HEK293 (cell line): ENCODE measurements at regions not wholly inside any gene's neighbourhood (a gene's known extent, or its start where the extent isn't known, plus 50 kb on each side); places are given as distances from the start of the nearest gene placed in this dataset.

ENCODE experiments used
- CTCF ChIA-PET: fragments of 350-600 bp; formaldehyde crosslinking; extraction: SDS; loops from one replicate; lab custom pipeline; 2021; ENCODE audit warnings: antibody characterized with exemption; lab: Yijun Ruan, JAX
- POLR2A ChIA-PET: fragments of 300-600 bp; formaldehyde crosslinking; extraction: SDS; loops from one replicate; lab custom pipeline; 2020; ENCODE audit warnings: antibody characterized with exemption, inconsistent platforms; lab: Yijun Ruan, JAX
- H3K27ac ChIP-seq: fragments of 200-500 bp; sonication (Bioruptor generic); 2 replicates; pipeline ENCODE4 v1.5.1; 2014; ENCODE audit warnings: low read depth, low read length, control low read depth, inconsistent platforms; ENCODE audit errors: extremely low read depth
- H3K36me3 ChIP-seq, 2 experiments: fragments of 200-500 bp in 1 of 2; sonication (Bioruptor generic) in 1 of 2; 1 replicate in 1 of 2; 2 replicates in 1 of 2; pipeline ENCODE4 v1.5.1; 2014 to 2017; ENCODE audit warnings: inconsistent platforms in 2 of 2, low read length in 2 of 2; ENCODE audit not compliant: control insufficient read depth in 2 of 2, insufficient read depth in 1 of 2
- H3K4me1 ChIP-seq: fragments of 200-500 bp; sonication (Bioruptor generic); 2 replicates; pipeline ENCODE4 v1.5.1; 2014; ENCODE audit warnings: mild to moderate bottlenecking, low read length, inconsistent platforms; ENCODE audit not compliant: control insufficient read depth, insufficient read depth
- H3K4me3 ChIP-seq: 2 replicates; pipeline ENCODE4 v1.5.1; 2011; ENCODE audit warnings: low read depth, mild to moderate bottlenecking, control low read depth, low read length, moderate library complexity
- H3K9me3 ChIP-seq: fragments of 200-500 bp; sonication (Bioruptor generic); 2 replicates; pipeline ENCODE4 v1.5.1; 2014; ENCODE audit warnings: low read depth, low read length, inconsistent platforms; ENCODE audit not compliant: control insufficient read depth, insufficient read depth
- BCL11A ChIP-seq: fragments of 450-650 bp; formaldehyde crosslinking; IDR thresholded peaks from 2 replicates; pipeline ENCODE4 v1.5.1; 2016; ENCODE audit warnings: low read depth, missing biosample characterization, missing genetic modification characterization
- GFI1B ChIP-seq: fragments of 450-650 bp; formaldehyde crosslinking; IDR thresholded peaks from 2 replicates; pipeline ENCODE4 v1.5.1; 2016; ENCODE audit warnings: missing biosample characterization, missing genetic modification characterization
- KLF16 ChIP-seq: fragments of 450-650 bp; formaldehyde crosslinking; IDR thresholded peaks from 2 replicates; pipeline ENCODE4 v1.5.1; 2017; ENCODE audit warnings: missing biosample characterization, missing genetic modification characterization
- SP7 ChIP-seq: fragments of 450-650 bp; formaldehyde crosslinking; IDR thresholded peaks from 2 replicates; pipeline ENCODE4 v1.5.1; 2016; ENCODE audit warnings: missing biosample characterization, missing genetic modification characterization
- TRIM28 ChIP-seq: IDR thresholded peaks from 2 replicates; pipeline ENCODE4 v1.6.1; 2011; ENCODE audit warnings: low read length, control low read depth, borderline replicate concordance
- ZFHX2 ChIP-seq: fragments of 450-650 bp; formaldehyde crosslinking; conservative IDR thresholded peaks from 2 replicates; pipeline ENCODE4 v1.5.1; 2016; ENCODE audit warnings: missing biosample characterization, missing genetic modification characterization
- ZNF133 ChIP-seq: fragments of 450-650 bp; formaldehyde crosslinking; IDR thresholded peaks from 2 replicates; pipeline ENCODE4 v1.5.1; 2016; ENCODE audit warnings: missing biosample characterization, missing genetic modification characterization
- ZNF248 ChIP-seq: fragments of 450-650 bp; formaldehyde crosslinking; IDR thresholded peaks from 2 replicates; pipeline ENCODE4 v1.5.1; 2017; ENCODE audit warnings: missing biosample characterization, missing genetic modification characterization
- ZNF302 ChIP-seq: fragments of 450-650 bp; formaldehyde crosslinking; IDR thresholded peaks from 2 replicates; pipeline ENCODE4 v1.5.1; 2016; ENCODE audit warnings: missing biosample characterization, missing genetic modification characterization, low read depth
- ZNF514 ChIP-seq: fragments of 450-650 bp; formaldehyde crosslinking; IDR thresholded peaks from 2 replicates; pipeline ENCODE4 v1.5.1; 2016; ENCODE audit warnings: missing biosample characterization, missing genetic modification characterization
- ZNF549 ChIP-seq: fragments of 450-650 bp; IDR thresholded peaks from 2 replicates; pipeline ENCODE4 v1.5.1; 2018; ENCODE audit warnings: missing biosample characterization, missing genetic modification characterization, mild to moderate bottlenecking, inconsistent platforms, moderate library complexity
- ZNF776 ChIP-seq: fragments of 450-650 bp; formaldehyde crosslinking; IDR thresholded peaks from 2 replicates; pipeline ENCODE4 v1.5.0; 2017; ENCODE audit warnings: missing biosample characterization, missing genetic modification characterization, borderline replicate concordance
- ZSCAN18 ChIP-seq: fragments of 450-650 bp; formaldehyde crosslinking; IDR thresholded peaks from 2 replicates; pipeline ENCODE4 v1.5.1; 2016; ENCODE audit warnings: missing biosample characterization, missing genetic modification characterization

GRCh38 chr2:237270520-237270919, 143.4 kb downstream of the COL6A3 start:
- POLR2A ChIA-PET, result no interaction called here
- no peaks in the 10 kb centered on the region for H3K4me1 ChIP-seq
- CTCF ChIA-PET, result interaction anchor here (0.5 to 1.1 kb wide), 4 partner anchors 96 to 463 kb away, joined by 3 to 5 read pairs (median 4); no protein-coding TSS in a partner anchor

DNA sequence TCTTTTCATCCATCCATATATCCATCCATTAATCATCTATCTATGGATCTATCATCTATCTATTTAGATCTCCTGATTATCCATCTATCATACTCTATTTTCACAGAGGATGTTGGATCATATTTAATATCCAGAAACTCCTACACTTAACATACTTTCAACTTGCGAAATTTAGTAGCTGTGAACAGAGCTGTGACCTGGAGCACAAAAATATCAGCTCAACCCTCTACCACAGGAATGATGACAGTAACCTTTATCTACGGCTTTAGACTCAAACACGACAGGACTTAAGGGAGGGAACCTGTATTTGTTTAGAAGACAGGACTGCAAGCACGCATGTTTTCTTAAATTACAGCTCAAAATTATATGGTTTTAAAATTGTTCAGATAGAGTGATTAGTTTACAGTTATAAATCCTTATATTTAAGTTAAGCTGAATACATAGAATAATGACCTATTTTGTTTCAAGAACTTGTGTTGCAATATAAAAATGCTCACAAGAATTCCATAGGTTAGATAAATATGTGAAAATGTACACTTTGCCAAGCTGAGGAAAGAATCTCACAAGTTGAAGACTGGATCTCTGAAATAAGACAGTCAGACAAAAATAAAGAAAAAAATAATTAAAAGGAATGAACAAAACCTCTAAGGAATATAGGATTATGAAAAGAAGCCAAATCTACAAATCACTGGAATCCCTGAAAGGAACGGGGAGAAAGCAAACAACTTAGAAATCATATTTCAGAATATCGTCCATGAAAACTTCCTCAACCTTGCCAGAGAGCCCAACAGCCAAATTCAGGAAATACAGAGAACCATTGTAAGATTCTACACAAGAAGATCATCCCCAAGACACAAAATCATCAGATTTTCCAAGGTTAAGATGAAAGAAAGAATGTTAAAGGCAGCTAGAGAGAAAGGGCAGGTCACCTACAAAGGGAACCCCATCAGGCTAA, 142.0 kb downstream of the COL6A3 start:
- no peak overlapping the region for H3K4me3 ChIP-seq
- TF ChIP-seq ZNF248 (tag by site-specific recombination), result no peak
- TF ChIP-seq ZFHX2, result no peak
- no peak for TF ChIP-seq ZNF776 (tag by site-specific recombination)
- CTCF ChIA-PET, result interaction anchor here (0.6 kb wide), 1 partner anchor 139 kb away, joined by 3 read pairs; no protein-coding TSS in a partner anchor
- H3K36me3 ChIP-seq, result no peaks in the 10 kb centered on the region
- H3K4me1 ChIP-seq, result no peaks in the 10 kb centered on the region
- H3K27ac ChIP-seq, result no peak overlapping the region
- POLR2A ChIA-PET, result no interaction called here
- no peaks in the 10 kb centered on the region for H3K9me3 ChIP-seq

More at GRCh38 chr2:237270520-237270919, 143.4 kb downstream of the COL6A3 start:
- TF ChIP-seq ZNF133 (tag by site-specific recombination) (no peak), KLF16 (tag by site-specific recombination) (no peak), ZNF302 (tag by site-specific recombination) (no peak), ZNF514 (tag by site-specific recombination) (no peak), ZSCAN18 (tag by site-specific recombination) (no peak), GFI1B (tag by site-specific recombination) (no peak), BCL11A (tag by site-specific recombination) (no peak), SP7 (tag by site-specific recombination) (no peak), ZNF549 (tag by site-specific recombination) (no peak), TRIM28 (no peak)
- Histone ChIP-seq H3K9me3 (no peaks in the 10 kb centered on the region), H3K4me3 (no peak overlapping the region), H3K27ac (no peak overlapping the region), H3K36me3 (no peaks in the 10 kb centered on the region)
